UCSD-AML1 (cell line): ENCODE measurements at regions not wholly inside any gene's neighbourhood (a gene's known extent, or its start where the extent isn't known, plus 50 kb on each side); places are given as distances from the start of the nearest gene placed in this dataset.

Experiments used
- DNase-seq: peaks from one replicate; lab custom pipeline; 2025; ENCODE audit not compliant: unreplicated experiment; lab: John Stamatoyannopoulos, UW

GRCh38 chr2:118301248-118301647 is 213.0 kb downstream of the INSIG2 start:
- no peak for DNase-seq

DNA sequence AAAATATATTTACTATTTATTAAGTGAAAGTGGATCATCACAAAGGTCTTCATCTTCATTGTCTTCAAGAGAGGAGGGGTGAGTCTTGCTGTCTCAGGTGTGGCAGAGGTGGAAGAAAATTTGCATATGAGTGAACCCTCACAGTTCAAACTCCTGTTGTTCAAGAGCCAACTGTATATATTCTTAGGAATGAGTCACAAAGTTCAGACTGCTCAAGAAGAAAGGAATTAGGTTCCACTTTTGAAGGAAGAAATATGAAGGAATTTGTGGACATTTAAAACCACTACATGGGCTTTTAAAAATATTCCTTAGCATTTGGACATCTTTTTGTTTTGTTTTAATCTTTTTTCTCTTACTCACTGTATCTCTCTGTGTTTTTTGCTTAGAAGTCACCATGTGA is 212.6 kb downstream of the INSIG2 start:
- DNase-seq: no peak

GRCh38 chr2:118296663-118297062 is 208.4 kb downstream of the INSIG2 start:
- DNase-seq: no peak

- no peak for DNase-seq
These were observed 207.5 kb downstream of the INSIG2 start for GRCh38 chr2:118295592-118296390.

DNA sequence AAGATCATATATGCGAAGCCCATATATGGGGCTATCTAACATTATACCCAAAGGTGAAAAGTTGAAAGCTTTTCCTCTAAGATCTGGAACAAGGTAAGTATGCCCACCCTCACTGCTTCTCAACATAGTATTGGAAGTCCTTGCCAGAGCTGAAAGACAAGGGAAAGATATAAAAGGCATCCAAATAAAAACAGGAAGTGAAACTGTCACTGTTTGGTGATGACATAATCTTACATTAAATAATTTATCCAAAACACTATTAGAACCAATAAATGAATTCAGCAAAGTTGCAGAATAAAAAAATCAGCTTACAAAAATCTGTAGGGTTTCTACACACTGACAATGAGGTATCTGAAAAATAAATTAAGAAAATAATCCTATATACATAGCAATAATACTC is 205.8 kb downstream of the INSIG2 start:
- DNase-seq: no peak

DNA sequence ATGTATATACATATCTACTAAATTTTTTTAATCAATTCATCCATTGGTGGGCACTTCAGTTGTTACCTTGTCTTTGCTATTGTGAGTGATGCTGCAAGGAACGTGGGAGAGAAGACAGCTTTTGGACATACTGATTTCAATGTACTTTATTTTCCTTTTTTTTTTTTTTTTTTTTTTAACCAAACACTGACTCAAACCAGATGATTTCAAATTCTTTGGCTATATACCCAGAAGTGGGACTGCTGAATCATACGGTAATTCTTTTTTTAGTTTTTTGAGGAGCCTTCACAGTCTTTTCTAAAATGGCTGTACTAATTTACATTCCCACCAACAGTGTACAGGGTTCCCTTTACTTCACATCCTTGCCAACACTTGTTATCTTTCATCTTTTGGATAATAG is 204.7 kb downstream of the INSIG2 start:
- DNase-seq: no peak

- no peak for DNase-seq
These were observed 203.1 kb downstream of the INSIG2 start for GRCh38 chr2:118291251-118291880.

- DNase-seq: no peak
These were observed 202.4 kb downstream of the INSIG2 start for GRCh38 chr2:118290411-118291250.

DNA sequence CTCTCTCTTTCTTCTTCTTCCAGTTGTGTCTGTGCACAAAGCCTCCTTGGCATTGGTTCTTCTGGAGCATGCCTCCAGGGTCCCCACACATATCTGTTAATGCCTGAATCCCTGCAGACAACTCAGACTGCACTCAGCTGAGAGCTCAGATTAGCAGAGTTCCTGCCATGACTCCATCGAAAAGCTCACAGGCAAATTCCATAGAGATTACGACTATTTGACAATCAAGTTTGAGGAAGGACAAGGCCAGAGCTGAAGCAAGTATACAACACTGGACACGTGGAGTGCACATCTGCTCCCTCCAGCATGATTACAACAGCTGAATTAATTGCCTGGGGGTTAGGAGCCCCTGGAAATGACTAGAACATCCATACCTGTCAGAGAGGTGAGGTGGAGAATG is 190.7 kb downstream of the INSIG2 start:
- DNase-seq: no peak

DNA sequence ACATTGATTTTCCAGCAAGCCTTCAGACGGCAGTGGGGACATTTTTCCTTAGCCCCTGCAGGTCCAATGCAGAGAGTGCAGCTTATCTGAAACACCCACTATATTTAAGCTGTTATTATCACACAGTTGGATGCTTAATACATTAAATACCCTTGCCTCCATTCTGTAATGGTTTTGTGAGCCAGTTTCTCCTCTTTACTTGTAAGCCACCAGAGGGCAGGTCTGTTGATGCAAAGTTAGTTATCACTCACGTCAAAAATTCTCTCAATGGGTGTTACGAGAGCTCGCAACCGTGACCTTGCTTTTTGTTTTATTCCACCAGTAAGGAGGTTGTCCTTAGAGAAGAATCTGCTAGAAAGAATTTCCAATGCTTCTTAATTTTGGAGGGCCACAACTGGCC is 189.8 kb downstream of the INSIG2 start:
- no peak for DNase-seq

DNA sequence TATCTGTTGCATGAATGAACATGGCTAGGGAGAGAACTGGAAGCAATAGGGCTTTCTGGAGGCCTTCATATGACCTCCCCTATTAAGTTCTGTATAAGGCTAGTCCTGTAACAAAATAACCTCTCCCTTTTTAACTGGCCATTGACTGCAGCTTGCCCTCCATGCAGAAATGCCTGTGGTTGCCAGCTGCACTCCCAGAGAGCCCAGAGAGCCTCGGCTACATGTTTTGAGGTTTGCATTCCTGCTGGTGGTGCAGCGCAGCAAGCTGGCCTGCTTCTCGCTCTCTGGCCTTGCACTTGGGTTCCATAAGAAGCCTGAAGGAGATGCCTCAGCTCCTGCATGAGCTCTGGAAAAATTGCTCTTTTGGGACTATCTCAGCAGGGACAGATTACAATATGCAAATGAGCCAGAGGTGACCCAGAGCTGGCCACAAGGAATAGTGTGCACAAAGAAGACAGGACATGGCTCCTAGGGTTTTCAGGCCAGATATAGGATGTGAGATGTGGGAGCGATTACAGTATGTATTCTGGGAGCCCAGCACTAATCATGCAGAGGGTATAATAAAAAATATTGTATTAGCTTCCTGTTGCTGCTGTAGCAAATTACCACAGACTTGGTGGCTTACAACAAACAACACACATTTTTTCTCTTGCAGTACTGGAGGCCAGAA is 186.7 kb downstream of the INSIG2 start:
- no peak for DNase-seq

DNA sequence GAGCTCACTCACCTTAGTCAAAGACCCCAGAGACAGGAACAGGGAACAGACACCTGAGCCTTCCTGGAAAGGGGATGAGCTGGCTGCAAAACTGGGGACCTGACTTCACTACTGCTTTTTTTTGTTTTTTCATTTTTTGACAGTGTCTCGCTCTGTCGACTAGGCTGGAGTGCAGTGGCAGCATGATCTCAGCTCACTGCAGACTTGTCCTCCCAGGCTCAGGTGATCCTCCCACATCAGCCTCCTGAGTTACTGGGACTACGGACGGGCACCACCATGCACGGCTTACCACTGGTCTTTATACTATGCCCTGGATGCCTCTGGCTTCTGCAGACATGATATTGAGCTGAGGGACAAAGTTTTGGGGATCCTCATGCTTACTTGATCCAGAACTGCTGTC is 184.1 kb downstream of the INSIG2 start:
- DNase-seq: no peak

DNA sequence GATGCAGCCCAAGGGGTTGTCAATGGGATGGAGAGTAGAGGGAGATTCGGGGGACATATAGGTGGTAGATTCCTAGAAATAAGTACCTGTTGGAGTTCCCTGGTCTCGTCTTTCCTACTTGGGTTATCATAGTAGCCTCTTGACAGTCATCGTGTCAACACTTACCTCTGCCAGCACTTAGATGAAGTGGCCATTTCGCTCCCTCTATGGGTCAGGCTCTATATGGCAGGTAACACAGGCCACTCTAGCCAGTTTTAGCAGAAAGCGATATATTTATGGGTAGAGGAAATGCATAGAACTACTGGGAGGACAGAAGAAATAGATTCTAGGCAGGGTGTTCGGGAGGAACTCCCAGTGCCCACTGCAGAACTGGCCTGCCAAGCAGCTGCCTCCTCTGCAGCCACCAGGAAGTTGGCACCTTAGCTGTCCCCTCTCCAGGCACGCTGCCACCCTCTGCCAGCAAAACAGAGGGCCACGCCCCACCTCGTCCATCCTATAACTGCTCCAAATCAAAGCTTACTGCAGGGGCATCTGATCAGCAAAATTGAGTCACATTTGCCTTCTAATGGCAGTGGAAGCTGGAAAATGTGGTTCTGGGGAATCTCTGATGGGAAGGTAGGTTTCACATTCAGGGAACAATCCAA is 181.3 kb downstream of the INSIG2 start:
- DNase-seq: no peak

- DNase-seq: no peak
These were observed 180.0 kb downstream of the INSIG2 start for GRCh38 chr2:118268268-118268667.

GRCh38 chr2:118265873-118266455 is 177.7 kb downstream of the INSIG2 start:
- no peak for DNase-seq

GRCh38 chr2:118264232-118264990 is 176.1 kb downstream of the INSIG2 start:
- DNase-seq: no peak

GRCh38 chr2:118257696-118258095 is 169.4 kb downstream of the INSIG2 start:
- no peak for DNase-seq

DNA sequence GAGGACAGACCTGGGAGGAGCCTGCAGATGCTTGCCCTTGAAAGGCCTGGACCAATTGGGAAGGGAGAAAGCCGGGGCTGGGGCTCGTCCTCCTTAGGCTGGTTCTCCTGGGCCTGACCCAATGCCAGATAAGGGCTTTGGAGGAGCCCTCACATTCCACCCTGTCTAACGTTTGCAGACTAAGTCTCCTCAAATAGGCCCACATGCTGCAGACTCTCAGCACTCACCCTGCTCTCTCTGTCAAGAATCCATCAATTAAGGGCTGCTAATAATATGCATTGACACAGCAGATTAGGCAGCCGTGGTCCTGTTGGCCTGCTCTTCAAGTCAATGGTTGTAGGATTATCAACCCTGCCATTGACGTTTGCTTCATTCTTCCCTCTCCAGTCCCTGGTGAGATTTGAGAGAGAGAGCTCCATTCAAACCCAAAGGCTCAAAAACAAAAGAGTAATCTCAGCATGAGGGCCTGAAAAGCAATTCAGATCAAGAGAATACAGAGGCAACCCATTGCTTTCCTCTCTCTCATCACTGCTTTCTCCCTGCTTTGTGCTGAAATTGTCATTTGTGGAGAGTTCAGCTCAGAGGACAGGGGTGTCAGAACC is 167.6 kb downstream of the INSIG2 start:
- DNase-seq: no peak

DNA sequence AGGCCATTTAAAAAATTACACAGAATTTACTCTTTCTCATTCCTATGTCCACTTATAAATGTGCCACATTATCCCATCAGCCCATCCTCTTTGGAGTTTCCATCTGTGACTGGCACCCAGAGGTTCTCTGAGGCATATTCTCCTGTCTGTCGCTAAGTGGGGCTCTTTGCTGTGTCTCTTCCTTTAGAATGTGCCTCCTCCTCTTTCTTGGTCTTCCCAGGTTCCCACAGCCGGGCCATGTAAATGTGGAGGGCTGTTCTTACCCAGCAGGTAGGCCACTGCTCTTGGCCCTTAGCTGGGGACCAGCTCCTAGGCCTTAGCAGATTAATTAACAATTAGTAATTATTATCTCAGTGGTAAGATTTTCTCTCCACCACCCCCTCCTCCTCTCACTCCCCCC is 167.0 kb downstream of the INSIG2 start:
- DNase-seq: no peak
